ENCODE measurements at regions not wholly inside any gene's neighbourhood (a gene's known extent, or its start where the extent isn't known, plus 50 kb on each side); places are given as distances from the start of the nearest gene placed in this dataset.

DNA sequence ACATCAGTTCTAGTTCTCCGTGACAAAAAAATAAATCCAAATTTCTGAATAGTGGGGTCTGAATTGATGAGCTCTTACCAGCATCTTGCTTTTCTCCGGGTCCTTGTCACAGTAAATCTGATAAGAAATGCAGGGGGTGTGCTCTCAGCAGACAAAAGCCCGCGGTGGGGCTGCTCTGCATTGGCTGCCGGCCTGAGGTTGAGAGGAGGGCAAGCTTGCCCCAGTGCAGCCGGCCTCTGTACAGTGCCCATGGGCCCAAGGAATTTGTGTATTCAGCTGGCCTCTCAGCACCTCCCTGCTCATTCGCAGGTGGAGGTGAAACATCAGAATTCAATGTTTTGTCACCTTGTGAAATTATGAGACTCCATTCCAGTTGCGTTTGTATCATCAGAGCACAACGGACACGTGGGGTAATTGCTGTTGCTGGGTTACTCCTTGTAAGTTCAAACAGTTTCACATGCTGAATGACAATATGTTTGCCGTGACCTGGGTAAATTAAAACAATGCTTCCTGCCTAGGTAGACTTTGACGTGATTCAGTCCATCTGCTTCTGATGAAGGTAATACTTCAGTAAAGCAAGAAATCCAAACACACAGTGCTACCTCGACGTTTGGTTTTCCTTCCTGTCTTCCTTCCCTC lies 596.4 kb downstream of the MID1IP1 start:
- no peak for TF ChIP-seq RAD21 (IDR thresholded peaks at IDR 0.05; ENCODE audit: low read depth)
- no peak for TF ChIP-seq POLR2AphosphoS5 (IDR thresholded peaks at IDR 0.05; ENCODE audit: low read depth, low read length)
- no peak for TF ChIP-seq CTCF (IDR thresholded peaks at IDR 0.05 in 2 of 3, conservative IDR thresholded peaks at IDR 0.05 in 1 of 3; ENCODE audit: borderline replicate concordance in 1 of 3, insufficient read depth in 1 of 3, low read depth in 2 of 3, low read length in 2 of 3)
- TF ChIP-seq ZFX (IDR thresholded peaks at IDR 0.05) = no peak
- TF ChIP-seq SIN3A (IDR thresholded peaks at IDR 0.05; ENCODE audit: low read depth) = no peak
- no peak for TF ChIP-seq SRF (IDR thresholded peaks at IDR 0.05; ENCODE audit: low read depth)
- no peak for TF ChIP-seq TCF7L2 (IDR thresholded peaks at IDR 0.05; ENCODE audit: borderline replicate concordance, extremely low read depth, insufficient read depth, insufficient read length)

Measured in HCT116 (cell line).